ENCODE measurements at regions not wholly inside any gene's neighbourhood (a gene's known extent, or its start where the extent isn't known, plus 50 kb on each side); places are given as distances from the start of the nearest gene placed in this dataset.

DNA sequence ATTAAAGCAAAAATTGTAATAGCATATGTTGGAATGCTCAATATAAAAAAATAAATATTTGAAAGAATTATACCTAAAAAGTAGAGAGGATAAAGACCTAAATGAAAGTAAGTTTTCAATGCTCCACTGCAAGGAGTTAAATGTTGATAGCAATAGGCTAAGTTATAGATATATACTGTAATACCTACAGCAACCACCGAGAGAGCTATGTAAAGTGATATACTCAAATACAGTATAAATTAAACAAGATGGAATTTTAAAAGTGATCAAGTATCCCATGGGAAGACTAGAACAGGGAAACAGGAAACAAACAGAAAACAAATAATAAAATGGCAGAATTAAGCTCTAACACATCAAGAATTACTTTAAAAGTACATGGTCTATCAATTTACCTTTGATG, 73.9 kb downstream of the CASP3 start:
- Histone ChIP-seq H3K27me3 (ENCODE audit: control insufficient read depth, insufficient read depth, low read length) (no peaks in the 10 kb centered on the region), H3K27ac (ENCODE audit: low read length) (no peak overlapping the region), H3K4me3 (ENCODE audit: low read length) (no peak overlapping the region), H3K4me1 (ENCODE audit: control insufficient read depth, insufficient read depth, low read length) (no peaks in the 10 kb centered on the region), H3K9me3 (ENCODE audit: control insufficient read depth, insufficient read depth, low read length) (no peaks in the 10 kb centered on the region), H3K36me3 (ENCODE audit: control insufficient read depth, insufficient read depth, low read length) (no peaks in the 10 kb centered on the region)
- DNase-seq (peak in 1 of 2 donors; percentile 12), ATAC-seq (peak in 1 of 3 donors; percentile 47)
- peaks cover 0 to 4% of the 10 kb centered on the region in 2 donors for H3K4me1 Mint-ChIP-seq
- no CpG with 5 or more reads among the region's 1 CpG for WGBS (ENCODE audit: insufficient coverage)
- TF ChIP-seq, protein P1, sequence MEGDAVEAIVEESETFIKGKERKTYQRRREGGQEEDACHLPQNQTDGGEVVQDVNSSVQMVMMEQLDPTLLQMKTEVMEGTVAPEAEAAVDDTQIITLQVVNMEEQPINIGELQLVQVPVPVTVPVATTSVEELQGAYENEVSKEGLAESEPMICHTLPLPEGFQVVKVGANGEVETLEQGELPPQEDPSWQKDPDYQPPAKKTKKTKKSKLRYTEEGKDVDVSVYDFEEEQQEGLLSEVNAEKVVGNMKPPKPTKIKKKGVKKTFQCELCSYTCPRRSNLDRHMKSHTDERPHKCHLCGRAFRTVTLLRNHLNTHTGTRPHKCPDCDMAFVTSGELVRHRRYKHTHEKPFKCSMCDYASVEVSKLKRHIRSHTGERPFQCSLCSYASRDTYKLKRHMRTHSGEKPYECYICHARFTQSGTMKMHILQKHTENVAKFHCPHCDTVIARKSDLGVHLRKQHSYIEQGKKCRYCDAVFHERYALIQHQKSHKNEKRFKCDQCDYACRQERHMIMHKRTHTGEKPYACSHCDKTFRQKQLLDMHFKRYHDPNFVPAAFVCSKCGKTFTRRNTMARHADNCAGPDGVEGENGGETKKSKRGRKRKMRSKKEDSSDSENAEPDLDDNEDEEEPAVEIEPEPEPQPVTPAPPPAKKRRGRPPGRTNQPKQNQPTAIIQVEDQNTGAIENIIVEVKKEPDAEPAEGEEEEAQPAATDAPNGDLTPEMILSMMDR (IDR thresholded peaks at IDR 0.05) = no peak
- no peaks in the 10 kb centered on the region for H3K36me3 Mint-ChIP-seq
- H3K9me3 Mint-ChIP-seq = no peaks in the 10 kb centered on the region
- no peak overlapping the region for H3K27ac Mint-ChIP-seq
- H3K4me3 Mint-ChIP-seq = no peak overlapping the region
- H3K27me3 Mint-ChIP-seq (ENCODE audit: low read depth in 2 of 2) = no peaks in the 10 kb centered on the region
- intact Hi-C loops (cut with micrococcal nuclease) = no loop called here

- Mint-ChIP-seq H3K27me3 (ENCODE audit: low read depth in 2 of 2) (no peaks in the 10 kb centered on the region), H3K4me3 (no peak overlapping the region), H3K36me3 (no peaks in the 10 kb centered on the region), H3K9me3 (no peaks in the 10 kb centered on the region), H3K4me1 (peaks cover 0 to 4% of the 10 kb centered on the region in 2 donors), H3K27ac (no peak overlapping the region)
- no peaks in the 10 kb centered on the region for H3K27me3 ChIP-seq (ENCODE audit: control insufficient read depth, insufficient read depth, low read length)
- DNase-seq = peak in 1 of 2 donors; percentile 9
- intact Hi-C loops (cut with micrococcal nuclease) = no loop called here
- H3K4me3 ChIP-seq (ENCODE audit: low read length) = no peak overlapping the region
- H3K4me1 ChIP-seq (ENCODE audit: control insufficient read depth, insufficient read depth, low read length) = no peaks in the 10 kb centered on the region
- no peak overlapping the region for H3K27ac ChIP-seq (ENCODE audit: low read length)
- H3K36me3 ChIP-seq (ENCODE audit: control insufficient read depth, insufficient read depth, low read length) = no peaks in the 10 kb centered on the region
- TF ChIP-seq, protein P1 (IDR thresholded peaks at IDR 0.05) = no peak
- no peaks in the 10 kb centered on the region for H3K9me3 ChIP-seq (ENCODE audit: control insufficient read depth, insufficient read depth, low read length)
- WGBS (ENCODE audit: insufficient coverage) = no CpG with 5 or more reads among the region's 5 CpGs
- no peak for ATAC-seq
These were observed 74.4 kb downstream of the CASP3 start for GRCh38 chr4:184574861-184575260.

GRCh38 chr4:184573701-184574100, 75.5 kb downstream of the CASP3 start:
- no peaks in the 10 kb centered on the region for H3K27me3 Mint-ChIP-seq (ENCODE audit: low read depth in 2 of 2)
- H3K9me3 ChIP-seq (ENCODE audit: control insufficient read depth, insufficient read depth, low read length) = no peaks in the 10 kb centered on the region
- 69% methylated on average over 2 of the region's 2 CpGs for WGBS (ENCODE audit: insufficient coverage)
- TF ChIP-seq, protein P1 (IDR thresholded peaks at IDR 0.05) = no peak
- no peak overlapping the region for H3K27ac Mint-ChIP-seq
- no peaks in the 10 kb centered on the region for H3K4me1 ChIP-seq (ENCODE audit: control insufficient read depth, insufficient read depth, low read length)
- H3K4me3 ChIP-seq (ENCODE audit: low read length) = no peak overlapping the region
- no peak for DNase-seq
- no peak for ATAC-seq
- H3K27ac ChIP-seq (ENCODE audit: low read length) = no peak overlapping the region
- no peaks in the 10 kb centered on the region for H3K36me3 ChIP-seq (ENCODE audit: control insufficient read depth, insufficient read depth, low read length)
- no peaks in the 10 kb centered on the region for H3K36me3 Mint-ChIP-seq
- peaks cover 0 to 4% of the 10 kb centered on the region in 2 donors for H3K4me1 Mint-ChIP-seq
- no peak overlapping the region for H3K4me3 Mint-ChIP-seq
- no peaks in the 10 kb centered on the region for H3K9me3 Mint-ChIP-seq
- H3K27me3 ChIP-seq (ENCODE audit: control insufficient read depth, insufficient read depth, low read length) = no peaks in the 10 kb centered on the region
- intact Hi-C loops (cut with micrococcal nuclease) = no loop called here

- intact Hi-C loops (cut with micrococcal nuclease) = no loop called here
- no peaks in the 10 kb centered on the region for H3K4me1 Mint-ChIP-seq
- H3K27ac Mint-ChIP-seq = no peak overlapping the region
- Histone ChIP-seq H3K27ac (ENCODE audit: low read length) (no peak overlapping the region), H3K36me3 (ENCODE audit: control insufficient read depth, insufficient read depth, low read length) (no peaks in the 10 kb centered on the region), H3K9me3 (ENCODE audit: control insufficient read depth, insufficient read depth, low read length) (no peaks in the 10 kb centered on the region), H3K27me3 (ENCODE audit: control insufficient read depth, insufficient read depth, low read length) (no peaks in the 10 kb centered on the region), H3K4me3 (ENCODE audit: low read length) (no peak overlapping the region), H3K4me1 (ENCODE audit: control insufficient read depth, insufficient read depth, low read length) (no peaks in the 10 kb centered on the region)
- no peak for ATAC-seq
- 80% methylated on average over 6 of the region's 6 CpGs for WGBS (ENCODE audit: insufficient coverage)
- H3K27me3 Mint-ChIP-seq (ENCODE audit: low read depth in 2 of 2) = no peaks in the 10 kb centered on the region
- TF ChIP-seq, protein P1 (IDR thresholded peaks at IDR 0.05) = no peak
- no peaks in the 10 kb centered on the region for H3K36me3 Mint-ChIP-seq
- H3K9me3 Mint-ChIP-seq = no peaks in the 10 kb centered on the region
- H3K4me3 Mint-ChIP-seq = no peak overlapping the region
- DNase-seq = no peak
These were observed 80.5 kb downstream of the CASP3 start for GRCh38 chr4:184568770-184569169.
